Breast epithelium (tissue), 3 donors: ENCODE measurements at regions not wholly inside any gene's neighbourhood (a gene's known extent, or its start where the extent isn't known, plus 50 kb on each side); places are given as distances from the start of the nearest gene placed in this dataset.

Experiments
- CTCF ChIP-seq, 3 donors: fragments of 450-650 bp; IDR thresholded peaks; one replicate each; pipeline ENCODE4 v1.5.1; 2016 to 2017; ENCODE audit warnings: antibody characterized with exemption in 3 of 3, mild to moderate bottlenecking in 3 of 3, moderate library complexity in 3 of 3
- POLR2A ChIP-seq: fragments of 450-650 bp; IDR thresholded peaks from one replicate; pipeline ENCODE4 v1.6.1; 2016; ENCODE audit warnings: antibody characterized with exemption, mild to moderate bottlenecking, moderate library complexity
- POLR2AphosphoS5 ChIP-seq, 3 donors: sonication (generic); formaldehyde crosslinking; IDR thresholded peaks; one replicate each; pipeline ENCODE4 v1.6.1; 2017; ENCODE audit warnings: antibody characterized with exemption in 3 of 3

DNA sequence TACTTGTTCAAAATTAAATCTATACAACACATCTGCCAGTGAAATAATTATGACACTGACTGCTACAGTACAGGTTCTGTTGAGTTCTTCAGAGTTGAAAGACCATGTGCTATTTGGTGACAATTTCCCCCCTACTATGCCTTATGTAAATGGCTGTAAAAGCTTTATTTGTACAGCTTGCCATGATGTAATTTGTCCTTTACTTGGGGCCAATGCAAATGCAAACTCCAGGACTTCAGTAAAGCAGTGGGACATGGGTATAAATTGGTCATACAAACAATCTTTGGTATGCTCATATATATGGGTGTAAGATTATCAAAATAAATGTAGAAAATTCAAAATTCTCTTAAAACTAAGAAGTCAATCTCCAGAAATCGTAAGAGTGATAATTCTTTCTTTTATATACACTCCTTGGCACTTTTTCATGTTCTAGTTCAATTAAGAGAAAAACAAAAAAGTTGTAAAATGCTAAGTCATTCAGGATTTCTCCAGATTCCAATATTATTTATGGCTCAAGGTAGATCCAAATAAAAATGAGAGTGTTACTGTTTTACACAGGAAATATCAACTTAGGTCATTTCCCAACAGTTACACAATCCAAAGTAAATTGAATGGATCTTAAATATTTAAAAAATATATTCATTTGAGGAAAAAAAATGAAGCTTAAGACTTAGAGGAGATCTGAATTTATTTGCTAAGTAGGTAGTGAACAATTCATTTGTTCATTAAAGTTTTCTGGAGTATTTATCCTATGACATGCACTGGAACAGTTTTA is 1310.5 kb upstream of the CITED2 start:
- no peak for TF ChIP-seq CTCF (IDR thresholded peaks at IDR 0.05)
- no peak for TF ChIP-seq POLR2A
- no peak for TF ChIP-seq POLR2AphosphoS5 (IDR thresholded peaks at IDR 0.05)
